Activated CD4-positive, alpha-beta T cell treated with anti-CD3 and anti-CD28 coated beads, Interleukin-2, Interleukin-4, amounts not matched to agents 100 ng/mL and 50 ng/mL, durations not matched to agents 16 hours and 8 hours (primary cell): ENCODE measurements at regions not wholly inside any gene's neighbourhood (a gene's known extent, or its start where the extent isn't known, plus 50 kb on each side); places are given as distances from the start of the nearest gene placed in this dataset.
A peak's percentile ranks its signal among the peaks of the same experiment; 100 is the strongest.

Experiments
- DNase-seq: peaks from one replicate; pipeline ENCODE4 v3.0.0-alpha.2; 2020; ENCODE audit warnings: low spot score

DNA sequence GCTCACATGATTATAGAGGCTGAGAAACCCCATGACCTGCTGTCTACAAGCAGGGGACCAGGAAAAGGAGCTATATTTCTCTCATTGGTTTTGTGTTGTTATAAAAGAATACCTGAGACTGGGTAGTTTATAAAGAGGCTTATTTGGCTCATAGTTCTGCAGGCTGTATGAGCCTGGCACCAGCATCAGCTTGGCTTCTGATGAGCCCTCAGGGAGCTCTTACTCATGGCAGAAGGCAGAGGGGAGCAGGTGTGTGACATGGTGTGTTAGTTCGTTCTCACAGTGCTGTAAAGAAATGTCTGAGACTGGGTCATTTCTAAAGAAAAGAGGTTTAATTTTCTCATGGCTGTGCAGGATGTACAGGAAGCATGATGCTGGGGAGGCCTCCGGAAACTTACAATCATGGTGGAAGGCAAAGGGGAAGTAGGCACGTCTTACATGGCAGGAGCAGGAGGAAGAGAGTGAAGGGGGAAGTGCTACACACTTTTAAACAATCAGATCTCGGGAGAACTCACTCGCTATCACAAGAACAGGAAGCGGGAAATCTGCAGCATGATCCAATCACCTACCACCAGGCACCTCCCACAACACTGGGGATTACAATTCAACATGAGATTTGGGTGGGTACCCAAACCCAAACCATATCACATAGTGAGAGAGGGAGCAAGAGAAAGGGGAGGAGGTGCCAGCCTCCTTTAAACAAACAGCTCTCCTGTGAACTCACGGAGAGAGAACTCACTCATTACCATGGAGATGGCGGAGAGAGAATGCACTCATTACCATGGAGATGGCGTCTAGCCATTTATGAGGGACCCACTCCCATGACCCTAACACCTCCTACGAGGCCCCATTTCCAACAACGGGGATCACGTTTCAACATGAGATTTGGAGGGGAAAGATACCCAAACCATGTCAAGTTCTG lies 133.4 kb downstream of the JCAD start:
- DNase-seq: no peak

DNA sequence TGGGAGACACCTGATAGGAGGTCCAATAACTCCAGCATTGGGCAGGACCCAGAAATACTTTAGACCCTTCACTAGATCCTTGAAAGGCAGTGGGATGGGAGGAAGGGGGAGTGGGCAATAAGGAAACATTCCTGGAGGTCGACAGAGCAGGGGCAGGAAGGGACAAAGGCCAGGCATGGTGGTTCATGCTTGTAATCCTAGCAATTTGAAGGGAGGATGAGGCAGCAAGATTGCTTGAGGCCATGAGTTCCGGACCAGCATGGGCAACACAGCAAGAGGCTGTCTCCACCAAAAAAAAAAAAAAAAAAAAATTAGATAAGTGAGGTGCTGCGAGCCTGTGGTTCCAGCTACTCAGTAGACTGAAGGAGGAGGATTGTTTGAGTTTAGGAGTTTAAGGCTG lies 134.9 kb downstream of the JCAD start:
- DNase-seq: no peak

- no peak for DNase-seq
Measured at GRCh38 chr10:29923416-29923965, 135.9 kb downstream of the JCAD start.

DNA sequence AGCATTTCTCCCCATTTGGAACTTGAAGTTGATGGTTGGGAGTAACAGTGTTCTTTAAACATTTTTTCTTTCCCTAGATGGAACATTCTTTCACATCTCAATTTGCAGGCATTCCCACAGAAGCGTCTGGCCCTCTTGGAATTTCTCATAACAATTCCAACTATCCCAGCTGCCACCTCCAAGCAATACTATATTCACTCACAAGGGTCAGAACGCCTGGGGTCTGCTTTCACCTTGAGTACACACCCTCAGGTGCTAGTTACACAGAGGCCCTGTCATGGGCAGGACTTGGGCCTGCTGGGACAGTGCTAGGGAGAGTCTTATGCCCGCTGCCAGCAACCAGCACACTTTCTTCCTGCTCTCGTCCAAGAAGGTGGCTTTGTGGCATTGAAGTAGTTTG lies 136.5 kb downstream of the JCAD start:
- no peak for DNase-seq

DNA sequence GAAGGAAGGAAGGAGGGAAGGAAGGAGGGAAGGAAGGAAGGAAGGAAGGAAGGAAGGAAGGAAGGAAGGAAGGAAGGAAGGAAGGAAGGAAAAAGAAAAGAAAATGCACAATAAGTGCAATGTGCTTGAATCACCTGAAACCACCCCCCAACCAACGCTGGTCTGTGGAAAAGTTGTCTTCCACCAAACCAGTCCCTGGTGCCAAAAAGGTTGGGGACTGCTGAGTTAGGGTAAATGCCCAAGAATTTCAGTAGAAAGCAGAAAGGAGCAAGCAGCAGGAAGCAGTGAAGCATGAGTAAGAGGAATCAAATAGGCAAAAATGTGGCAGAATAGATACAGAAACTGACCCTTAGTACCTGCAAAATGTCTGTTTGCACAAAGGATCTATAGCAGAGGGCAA lies 137.2 kb downstream of the JCAD start:
- no peak for DNase-seq

GRCh38 chr10:29921071-29921446 lies 138.3 kb downstream of the JCAD start:
- no peak for DNase-seq

GRCh38 chr10:29920408-29921070 lies 138.8 kb downstream of the JCAD start:
- DNase-seq: no peak

DNA sequence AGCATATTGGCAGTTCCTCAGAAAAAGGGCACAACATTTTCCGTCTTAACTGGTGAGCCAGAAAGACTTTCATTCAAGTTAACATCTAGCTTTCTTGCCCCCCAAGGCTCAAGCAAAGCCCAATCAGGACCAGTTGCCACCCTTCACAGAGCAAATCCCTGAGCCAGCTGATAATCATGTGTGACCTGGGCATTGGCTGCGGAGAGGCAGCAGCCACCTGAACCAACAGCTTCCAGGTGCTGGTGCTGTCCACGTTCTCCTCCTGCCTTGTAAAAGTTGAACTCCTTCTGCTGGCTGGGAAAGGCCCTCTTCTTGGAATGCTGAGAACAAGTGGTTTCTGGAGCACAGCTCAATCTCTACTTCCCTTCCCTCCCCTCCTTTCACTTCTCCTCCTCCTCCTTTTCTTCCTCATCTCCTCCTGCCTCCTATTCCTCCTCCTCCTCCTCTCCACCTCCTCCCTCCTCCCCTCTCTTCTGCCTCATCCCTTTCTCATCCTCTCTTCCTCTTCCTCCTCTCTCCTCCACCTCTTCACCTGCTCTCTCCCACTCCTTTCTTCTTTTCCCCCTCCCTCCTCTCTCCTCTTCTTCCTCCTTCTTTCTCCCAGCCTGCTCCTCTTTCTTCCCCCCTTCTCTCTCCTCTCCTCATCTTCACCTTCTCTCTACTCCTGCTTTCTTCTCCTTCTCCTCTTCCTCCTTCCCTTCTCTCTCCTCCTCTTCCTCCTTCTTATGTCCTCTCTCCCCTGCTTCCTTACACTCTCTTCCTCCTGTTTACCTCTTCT lies 140.6 kb downstream of the JCAD start:
- DNase-seq: no peak

GRCh38 chr10:29917311-29917710 lies 142.1 kb downstream of the JCAD start:
- no peak for DNase-seq

- no peak for DNase-seq
Measured at GRCh38 chr10:29916669-29917068, 142.7 kb downstream of the JCAD start.

- DNase-seq: no peak
Measured at GRCh38 chr10:29914986-29915785, 144.2 kb downstream of the JCAD start.

DNA sequence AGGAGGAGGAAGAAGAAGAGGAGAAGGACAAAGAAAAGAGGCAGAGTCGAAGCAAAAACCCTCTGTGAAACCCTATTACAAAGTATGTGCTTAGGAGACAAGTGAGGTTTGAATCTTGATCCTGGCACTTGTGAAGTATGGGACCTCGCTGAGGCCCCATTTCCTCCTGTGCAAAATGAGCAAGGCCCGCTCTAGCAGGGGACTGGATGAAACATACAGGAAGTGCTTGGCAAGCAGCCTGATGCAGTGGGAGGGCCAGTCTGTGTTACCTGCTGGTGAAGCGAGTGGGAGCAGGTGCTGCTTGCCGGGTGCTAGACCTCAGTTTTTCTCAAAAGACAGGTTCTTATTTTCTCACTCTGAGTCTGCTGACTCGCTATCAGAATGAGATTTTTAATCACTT lies 150.4 kb downstream of the JCAD start:
- peak; percentile 2 for DNase-seq

DNA sequence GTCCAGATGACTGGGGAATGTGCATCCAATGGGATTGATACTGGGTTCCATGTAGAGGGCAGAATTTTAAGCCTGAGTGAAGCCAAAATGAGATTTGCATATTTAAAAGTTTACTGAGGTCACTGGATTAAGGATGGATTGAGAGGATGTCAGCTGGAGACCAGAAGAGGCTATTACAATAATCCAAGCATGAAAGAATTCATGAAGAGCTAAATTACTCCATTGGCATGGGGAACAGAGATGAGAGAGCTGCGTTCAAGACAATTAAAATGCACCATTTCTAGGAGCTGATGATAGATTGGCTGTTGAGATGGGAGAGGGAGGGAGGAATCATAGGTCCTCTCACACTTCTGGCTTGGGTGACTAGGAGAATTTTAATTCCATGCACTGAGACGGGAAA lies 158.5 kb downstream of the JCAD start:
- no peak for DNase-seq

DNA sequence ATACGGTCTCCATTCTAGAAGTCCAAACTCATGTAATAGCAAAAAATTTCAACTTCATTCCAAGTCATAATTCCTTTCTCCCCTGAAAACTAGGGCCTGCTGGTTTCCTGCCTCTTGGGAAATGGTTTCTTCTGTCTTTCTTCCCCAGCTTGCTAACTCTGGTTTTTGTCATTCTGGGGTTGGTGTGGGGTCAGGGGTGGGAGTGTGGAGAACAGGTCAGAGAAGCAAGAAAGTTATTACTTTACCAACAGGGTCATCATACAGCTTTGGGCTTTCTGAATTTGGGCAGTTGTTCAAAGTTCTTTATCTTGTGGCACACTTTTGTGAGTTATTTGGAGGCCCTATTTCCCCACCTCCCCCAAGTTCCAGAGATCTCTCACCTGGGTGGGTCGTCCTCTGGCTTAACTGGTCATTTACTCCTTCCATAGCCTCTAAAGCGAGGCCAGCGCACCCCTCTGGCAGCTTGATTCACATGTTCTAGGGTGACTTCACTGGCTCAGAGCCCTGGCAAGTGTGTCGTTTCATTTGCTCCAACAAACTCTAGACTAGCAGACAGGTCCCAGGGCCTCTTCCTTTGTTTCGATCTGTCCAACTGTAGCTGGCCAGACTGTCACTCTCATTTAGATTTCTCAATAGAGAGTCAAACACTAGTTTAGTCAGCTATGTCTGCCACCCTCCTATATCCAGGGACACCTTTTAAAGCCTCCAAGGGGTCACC lies 161.2 kb downstream of the JCAD start:
- no peak for DNase-seq

GRCh38 chr10:29897430-29897829 lies 162.0 kb downstream of the JCAD start:
- no peak for DNase-seq

GRCh38 chr10:29896053-29896452 lies 163.3 kb downstream of the JCAD start:
- no peak for DNase-seq

DNA sequence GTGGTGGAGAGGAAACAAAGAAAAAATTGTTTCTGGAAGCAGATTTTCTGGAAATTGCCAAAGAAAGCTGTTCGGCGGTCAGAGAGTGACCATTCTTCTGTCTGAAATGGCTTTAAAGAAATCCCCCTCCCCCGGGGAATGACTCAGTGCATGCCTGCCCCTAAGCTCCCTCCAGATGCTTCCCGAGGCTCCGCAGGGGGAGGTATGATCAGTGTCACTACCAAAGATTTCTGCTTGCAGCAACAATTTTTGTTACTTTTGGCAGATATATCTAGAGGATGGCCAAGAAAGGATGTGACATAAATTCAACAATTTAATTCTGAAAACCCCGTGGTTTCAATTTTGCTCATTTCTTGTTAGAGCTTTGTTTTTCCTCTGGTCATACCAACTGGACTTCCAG lies 163.9 kb downstream of the JCAD start:
- DNase-seq: no peak

- DNase-seq: no peak
Measured at GRCh38 chr10:29888321-29888720, 171.1 kb downstream of the JCAD start.

DNA sequence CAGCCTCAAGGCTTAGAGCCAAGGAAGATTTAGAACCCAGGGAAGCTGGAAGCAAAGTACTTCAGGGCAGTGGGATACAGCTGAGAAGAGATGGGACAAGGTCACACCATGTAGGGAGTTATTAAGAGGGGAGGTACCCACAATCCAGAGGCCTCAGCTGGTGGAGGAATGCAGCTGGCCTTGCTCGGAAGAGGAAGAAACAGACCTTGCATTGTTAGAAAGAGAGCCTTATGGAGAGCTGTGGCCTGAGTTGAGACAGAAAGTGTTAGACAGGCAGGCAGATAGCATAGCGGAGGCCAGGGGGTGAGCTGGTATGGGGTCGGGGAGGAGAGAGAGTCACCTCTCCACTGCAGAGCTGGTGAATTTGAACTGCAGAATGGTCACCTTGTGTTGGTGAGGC lies 173.1 kb downstream of the JCAD start:
- DNase-seq: no peak

DNA sequence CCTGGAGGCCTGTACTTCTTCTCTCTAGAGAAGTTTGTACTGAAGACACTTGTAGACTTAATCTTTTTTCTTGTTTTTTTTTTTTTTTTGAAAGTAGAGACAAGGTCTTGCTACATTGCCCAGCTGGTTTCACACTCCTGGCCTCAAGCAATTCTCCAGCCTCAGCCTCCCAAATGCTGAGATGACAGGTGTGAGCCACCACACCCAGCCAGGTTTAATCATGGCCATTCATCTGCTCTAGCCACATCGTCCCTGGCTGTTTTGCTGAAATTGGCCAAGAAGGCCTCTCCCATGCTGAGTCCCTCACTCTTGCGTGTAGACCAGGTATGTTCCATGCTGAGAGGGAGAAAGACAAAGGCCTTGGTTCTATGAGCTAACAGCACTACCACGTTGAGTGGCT lies 176.2 kb downstream of the JCAD start:
- no peak for DNase-seq

DNA sequence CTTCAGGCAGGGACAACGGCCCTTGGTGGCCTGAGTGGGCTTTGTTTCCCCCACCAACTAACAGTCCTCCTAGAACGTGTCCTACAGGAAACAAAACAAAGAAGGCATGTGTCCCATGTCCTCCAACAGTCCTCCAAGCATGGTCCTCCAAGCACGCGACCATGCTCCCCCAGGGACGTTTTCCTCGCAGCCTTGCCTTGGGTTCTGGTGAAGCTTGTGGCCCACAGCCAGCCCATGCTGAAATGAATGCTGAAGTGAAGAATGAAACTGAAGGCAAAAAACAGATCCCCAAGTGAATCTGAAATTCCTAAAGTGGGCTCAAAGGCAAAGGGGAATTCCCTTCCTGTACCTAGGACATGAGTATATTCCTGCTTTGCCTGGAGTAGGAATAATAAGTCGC lies 176.6 kb downstream of the JCAD start:
- DNase-seq: no peak
